ENCODE measurements at regions not wholly inside any gene's neighbourhood (a gene's known extent, or its start where the extent isn't known, plus 50 kb on each side); places are given as distances from the start of the nearest gene placed in this dataset.

DNA sequence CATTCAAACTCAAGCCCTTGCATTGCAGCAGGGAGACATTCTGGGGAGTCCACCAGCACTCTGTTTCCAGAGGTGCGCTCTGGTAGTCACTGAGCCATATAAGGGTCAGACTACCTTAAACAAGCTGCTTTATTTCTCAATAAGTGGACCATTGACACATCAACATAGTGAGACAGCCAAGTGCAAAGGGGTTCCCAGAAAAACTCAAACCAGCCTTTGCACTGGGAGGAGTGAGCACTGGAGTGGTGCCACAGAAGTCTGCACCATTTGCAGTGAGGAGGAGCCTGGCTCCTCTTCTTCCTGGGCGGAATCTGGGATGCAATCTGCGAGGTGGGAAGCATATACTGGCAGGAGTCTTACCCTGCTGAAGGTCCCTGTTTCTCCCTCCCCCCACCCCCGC is 86.4 kb downstream of the OSR1 start:
- BruUV-seq (replicated peaks) = no TSS peak
- intact Hi-C loops (cut with micrococcal nuclease) (no loop called here), in situ Hi-C loops (cut with MboI; ENCODE audit: low sequenced_read_pairs) (no loop called here), dilution Hi-C loops (cut with HindIII; ENCODE audit: low sequenced_read_pairs, unreplicated experiment) (no loop called here)
- WGBS, 2 experiments (ENCODE audit: extremely low coverage in 2 of 2, insufficient read length in 1 of 2) = no CpG with 5 or more reads among the region's 4 CpGs
- Histone ChIP-seq H3K27me3 (ENCODE audit: control insufficient read depth, insufficient read depth, low read length) (no peaks in the 10 kb centered on the region), H3K4me1 (ENCODE audit: control insufficient read depth, insufficient read depth, low read length) (peaks cover 2% of the 10 kb centered on the region), H3K9ac (ENCODE audit: low read depth, low read length) (no peak overlapping the region), H3K14ac (replicated peaks; ENCODE audit: low read depth, low read length) (no peak overlapping the region), H3K9me3 (ENCODE audit: control insufficient read depth, insufficient read depth, low read length) (no peaks in the 10 kb centered on the region), H4K5ac (ENCODE audit: low read depth, low read length) (no peak overlapping the region), H3K56ac (ENCODE audit: extremely low read depth, insufficient read depth, low read length) (no peak overlapping the region), H2AK5ac (ENCODE audit: low read depth, low read length) (no peak overlapping the region), H2BK15ac (ENCODE audit: low read depth, low read length) (no peak overlapping the region), H3K9me1 (ENCODE audit: insufficient read depth, low read length) (no peaks in the 10 kb centered on the region), H4K91ac (ENCODE audit: insufficient read depth, low read depth, low read length) (no peak overlapping the region), H3K23ac (ENCODE audit: low read depth, low read length) (no peak overlapping the region), H2AK9ac (replicated peaks; ENCODE audit: low read depth, low read length, poor library complexity) (no peak overlapping the region), H2BK20ac (ENCODE audit: low read depth, low read length) (no peak overlapping the region), H3K4me3 (ENCODE audit: insufficient read depth, low read depth, low read length) (no peak overlapping the region), H3K36me3 (ENCODE audit: control insufficient read depth, insufficient read depth, low read length) (no peaks in the 10 kb centered on the region), H3K4me2 (ENCODE audit: low read depth, low read length) (no peak overlapping the region), H2BK5ac (ENCODE audit: low read depth, low read length, poor library complexity, severe bottlenecking) (no peak overlapping the region), H3K4ac (ENCODE audit: low read depth, low read length) (no peak overlapping the region), H2AFZ (replicated peaks; ENCODE audit: low read length, poor library complexity) (no peak overlapping the region), H4K8ac (ENCODE audit: low read depth in 2 of 2, low read length in 2 of 2) (no peak overlapping the region), H3K18ac (ENCODE audit: low read depth, low read length) (no peak overlapping the region), H2BK120ac (ENCODE audit: low read depth, low read length) (no peak overlapping the region), H3K27ac (ENCODE audit: insufficient read depth, low read length) (no peak overlapping the region), H4K20me1 (ENCODE audit: insufficient read depth, low read length) (no peaks in the 10 kb centered on the region), H3K79me1 (ENCODE audit: low read depth in 1 of 2, low read length in 2 of 2) (no peaks in the 10 kb centered on the region)
- ATAC-seq (ENCODE audit: low read depth) (no peak), DNase-seq (no peak)
- POLR2A ChIA-PET (ENCODE audit: unreplicated experiment) = no interaction called here
- TF ChIP-seq, protein P1, sequence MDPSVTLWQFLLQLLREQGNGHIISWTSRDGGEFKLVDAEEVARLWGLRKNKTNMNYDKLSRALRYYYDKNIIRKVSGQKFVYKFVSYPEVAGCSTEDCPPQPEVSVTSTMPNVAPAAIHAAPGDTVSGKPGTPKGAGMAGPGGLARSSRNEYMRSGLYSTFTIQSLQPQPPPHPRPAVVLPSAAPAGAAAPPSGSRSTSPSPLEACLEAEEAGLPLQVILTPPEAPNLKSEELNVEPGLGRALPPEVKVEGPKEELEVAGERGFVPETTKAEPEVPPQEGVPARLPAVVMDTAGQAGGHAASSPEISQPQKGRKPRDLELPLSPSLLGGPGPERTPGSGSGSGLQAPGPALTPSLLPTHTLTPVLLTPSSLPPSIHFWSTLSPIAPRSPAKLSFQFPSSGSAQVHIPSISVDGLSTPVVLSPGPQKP (IDR thresholded peaks at IDR 0.05; ENCODE audit: borderline replicate concordance, low read depth, low read length) = no peak
- TF ChIP-seq RAD21 (IDR thresholded peaks at IDR 0.05; ENCODE audit: low read length) (no peak), SMC3 (IDR thresholded peaks at IDR 0.05; ENCODE audit: low read depth, low read length) (no peak), NFE2L2 (IDR thresholded peaks at IDR 0.05; ENCODE audit: low read depth, low read length) (no peak), CEBPB (IDR thresholded peaks at IDR 0.05; ENCODE audit: low read depth, low read length) (no peak), RCOR1 (IDR thresholded peaks at IDR 0.05; ENCODE audit: insufficient replicate concordance, low read length) (no peak), CHD1 (IDR thresholded peaks at IDR 0.05; ENCODE audit: low read depth, low read length) (no peak), RFX5 (IDR thresholded peaks at IDR 0.05; ENCODE audit: low read depth, low read length) (no peak), MAFK (IDR thresholded peaks at IDR 0.05; ENCODE audit: low read depth, low read length) (no peak), BHLHE40 (IDR thresholded peaks at IDR 0.05; ENCODE audit: low read depth, low read length) (no peak)
- TF ChIP-seq, protein P2, sequence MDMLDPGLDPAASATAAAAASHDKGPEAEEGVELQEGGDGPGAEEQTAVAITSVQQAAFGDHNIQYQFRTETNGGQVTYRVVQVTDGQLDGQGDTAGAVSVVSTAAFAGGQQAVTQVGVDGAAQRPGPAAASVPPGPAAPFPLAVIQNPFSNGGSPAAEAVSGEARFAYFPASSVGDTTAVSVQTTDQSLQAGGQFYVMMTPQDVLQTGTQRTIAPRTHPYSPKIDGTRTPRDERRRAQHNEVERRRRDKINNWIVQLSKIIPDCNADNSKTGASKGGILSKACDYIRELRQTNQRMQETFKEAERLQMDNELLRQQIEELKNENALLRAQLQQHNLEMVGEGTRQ (IDR thresholded peaks at IDR 0.05; ENCODE audit: low read depth, low read length) = no peak
- CTCF ChIA-PET = interaction anchor here (0.7 kb wide), 1 partner anchor 14 kb away, joined by 3 read pairs; no protein-coding TSS in a partner anchor

Data from IMR-90 (cell line).